GM21526 (cell line): ENCODE measurements at regions not wholly inside any gene's neighbourhood (a gene's known extent, or its start where the extent isn't known, plus 50 kb on each side); places are given as distances from the start of the nearest gene placed in this dataset.
"Not testable (repeated sequence)": the region's sequence is repeated elsewhere in the genome, so short reads cannot be mapped to it uniquely, and the experiment has no call there.

Experiments
- ATAC-seq: cut with Tn5 transposase; IDR thresholded peaks from one replicate; pipeline ENCODE4 v1.9.1; 2021; ENCODE audit warnings: moderate library complexity; ENCODE audit not compliant: unreplicated experiment, low FRiP score

- ATAC-seq = no peak
Measured at GRCh38 chr5:103389846-103390245, 131.3 kb downstream of the MACIR start.

- no peak for ATAC-seq
Measured at GRCh38 chr5:103389357-103389756, 130.8 kb downstream of the MACIR start.

DNA sequence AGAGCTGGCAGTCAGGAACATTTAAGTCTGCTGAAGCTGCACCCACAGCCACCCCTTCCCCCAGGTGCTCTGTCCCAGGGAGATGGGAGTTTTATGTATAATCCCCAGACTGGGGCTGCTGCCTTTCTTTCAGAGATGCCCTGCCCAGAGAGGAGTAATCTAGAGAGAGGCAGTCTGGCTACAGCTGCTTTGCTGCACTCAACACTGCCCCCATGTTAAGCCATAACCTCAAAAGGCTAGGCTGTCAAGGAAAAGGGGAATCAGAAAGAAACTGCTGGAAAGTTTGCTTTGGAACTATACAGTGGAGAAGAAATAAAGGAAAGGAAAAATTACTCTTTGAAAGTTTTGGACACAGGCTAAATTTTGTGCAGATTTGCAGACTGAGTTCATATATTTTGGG is 127.2 kb downstream of the MACIR start:
- no peak for ATAC-seq

GRCh38 chr5:103377638-103378037 is 119.1 kb downstream of the MACIR start:
- ATAC-seq = not testable (repeated sequence)

DNA sequence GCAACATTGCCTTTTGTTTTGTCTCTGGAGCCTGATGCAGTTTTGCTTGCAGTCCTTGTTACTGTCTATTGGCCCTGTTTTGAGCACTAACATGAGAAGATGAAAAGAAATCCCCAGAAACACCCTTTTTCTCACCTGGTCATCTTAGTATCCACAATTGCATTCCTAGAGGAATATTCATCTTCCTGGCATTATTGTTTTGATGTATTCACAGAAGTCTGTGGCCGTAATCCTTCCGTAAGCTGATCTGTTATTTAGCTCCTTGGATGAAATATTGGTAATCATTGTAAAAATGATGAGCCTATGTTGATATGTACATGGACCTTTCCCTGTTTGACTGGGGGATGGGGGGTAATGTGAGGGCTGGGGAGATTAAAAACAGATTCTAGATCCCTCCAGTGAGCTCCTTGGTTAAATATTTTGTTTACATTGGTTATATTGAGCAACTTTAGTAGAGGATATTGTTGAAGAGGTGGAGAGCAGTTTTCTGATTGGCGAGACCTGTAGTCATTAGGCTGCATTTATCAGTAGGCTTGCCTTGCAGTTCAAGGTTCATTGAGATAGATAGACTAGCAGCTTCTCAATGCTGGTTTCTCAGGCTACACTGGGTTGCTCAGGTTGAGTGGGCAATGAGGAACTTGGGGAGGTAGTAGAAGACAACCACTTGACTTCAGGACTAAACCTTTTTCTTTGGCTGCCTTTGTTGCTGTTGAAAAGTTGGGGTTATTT is 117.5 kb downstream of the MACIR start:
- no peak for ATAC-seq

GRCh38 chr5:103375350-103375749 is 116.8 kb downstream of the MACIR start:
- ATAC-seq = no peak

DNA sequence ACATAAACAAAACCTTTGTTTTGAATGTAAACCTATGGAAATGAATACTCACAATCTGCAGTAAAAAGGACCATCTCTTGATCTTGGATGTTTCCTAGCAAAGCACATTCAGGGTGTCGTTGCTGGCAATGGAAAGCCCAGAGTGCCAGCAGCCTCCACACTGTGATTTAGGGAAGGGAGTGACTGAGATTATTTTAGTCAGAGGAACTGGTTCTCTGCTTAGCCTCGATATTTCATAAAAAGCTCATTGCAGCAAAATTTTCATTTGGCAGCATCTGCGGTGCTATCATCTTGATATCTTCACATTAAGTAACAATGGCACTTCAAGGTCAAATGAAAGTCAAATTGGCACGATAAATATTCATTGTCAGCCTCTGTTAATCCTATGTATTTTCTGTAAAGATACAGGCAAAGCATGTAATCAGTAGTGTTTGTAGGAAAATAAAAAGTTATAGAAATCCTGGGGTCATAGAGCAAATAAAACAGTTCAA is 116.0 kb downstream of the MACIR start:
- no peak for ATAC-seq

- ATAC-seq = no peak
Measured at GRCh38 chr5:103373597-103374472, 115.3 kb downstream of the MACIR start.

- no peak for ATAC-seq
Measured at GRCh38 chr5:103371046-103371607, 112.6 kb downstream of the MACIR start.

DNA sequence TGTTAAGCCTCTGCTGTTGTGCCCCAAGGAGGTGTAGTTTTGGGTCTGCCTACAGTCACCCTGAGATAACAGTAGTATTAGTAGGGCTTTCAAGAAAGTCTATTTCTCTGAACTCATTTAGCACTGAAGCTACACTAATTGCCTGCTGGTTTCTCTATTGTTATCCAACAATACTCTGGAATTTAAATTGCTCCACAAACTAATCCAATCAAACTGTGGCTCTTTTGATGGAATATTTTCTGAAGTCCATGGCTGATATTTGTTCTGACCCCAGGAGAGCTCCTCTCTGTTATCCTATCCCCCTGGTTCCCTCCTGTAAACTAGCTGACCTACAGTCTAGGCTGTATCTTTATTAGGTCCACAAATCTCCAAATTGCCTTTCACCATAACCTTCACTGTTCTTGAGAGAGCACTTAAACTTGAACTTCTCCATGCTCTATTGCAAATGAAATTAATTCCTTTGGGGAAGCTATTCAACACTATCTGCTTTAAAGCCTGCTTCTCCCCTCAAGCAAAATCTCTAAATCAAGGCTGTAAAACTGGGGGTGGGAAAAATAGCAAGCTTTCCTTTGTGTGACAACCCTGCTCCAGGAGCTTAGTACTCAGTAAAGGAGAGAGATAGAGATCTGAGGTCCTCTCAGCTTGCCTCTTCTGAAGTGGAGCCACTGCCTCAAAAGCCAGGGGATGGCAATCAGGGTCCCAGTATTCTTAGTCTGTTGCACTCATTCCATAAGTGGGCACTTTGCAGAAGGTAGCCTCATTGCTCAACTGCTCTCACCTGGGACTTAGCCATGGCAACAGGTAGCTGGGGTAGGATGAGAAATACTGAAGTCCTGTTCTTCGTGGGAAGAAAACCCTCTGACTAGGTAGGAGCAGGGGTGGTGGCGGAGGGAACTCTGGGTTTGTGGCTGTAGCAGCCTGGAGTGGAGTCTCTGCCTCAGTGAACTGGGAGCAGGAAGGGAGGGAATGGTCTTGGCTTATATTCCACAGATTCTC is 110.9 kb downstream of the MACIR start:
- ATAC-seq = no peak

DNA sequence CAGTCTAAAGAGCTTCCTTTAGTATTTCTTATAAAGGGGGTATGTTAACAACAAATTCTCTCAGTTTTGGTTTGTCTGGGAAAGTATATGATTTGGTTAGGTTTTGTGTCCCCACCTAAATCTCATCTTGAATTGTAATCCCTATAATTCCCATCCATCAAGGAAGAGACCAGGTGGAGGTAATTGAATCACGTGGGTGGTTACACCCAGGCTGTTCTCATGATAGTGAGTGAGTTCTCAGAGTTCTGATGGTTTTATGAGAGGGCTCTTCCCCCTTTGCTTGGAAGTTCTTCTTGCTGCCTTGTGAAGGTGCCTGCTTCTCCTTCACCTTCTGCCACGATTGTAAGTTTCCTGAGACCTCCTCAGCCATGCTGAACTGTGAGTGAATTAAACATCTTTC is 109.1 kb downstream of the MACIR start:
- ATAC-seq = no peak

GRCh38 chr5:103366918-103367549 is 108.5 kb downstream of the MACIR start:
- no peak for ATAC-seq

DNA sequence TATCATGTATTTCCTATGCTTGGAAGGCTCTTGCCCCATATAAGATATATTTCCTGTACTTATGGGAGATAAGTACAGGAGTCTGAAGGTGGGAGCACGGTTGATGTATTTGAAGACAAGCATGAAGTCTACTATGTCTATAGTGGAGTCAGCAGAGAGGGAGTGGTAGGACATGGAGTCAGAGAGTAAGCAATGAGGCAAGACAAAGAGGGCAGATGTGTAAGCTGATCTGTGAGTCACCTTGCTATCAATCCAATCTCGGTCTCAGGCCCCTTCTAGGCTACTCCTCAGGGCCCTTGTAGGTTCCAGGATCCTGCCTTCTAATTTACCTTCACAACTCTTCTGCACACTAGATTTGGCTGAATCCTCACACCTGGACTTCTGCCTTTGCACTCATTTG is 105.5 kb downstream of the MACIR start:
- no peak for ATAC-seq

GRCh38 chr5:103362211-103362610 is 103.6 kb downstream of the MACIR start:
- ATAC-seq = no peak

GRCh38 chr5:103360475-103360874 is 101.9 kb downstream of the MACIR start:
- no peak for ATAC-seq

DNA sequence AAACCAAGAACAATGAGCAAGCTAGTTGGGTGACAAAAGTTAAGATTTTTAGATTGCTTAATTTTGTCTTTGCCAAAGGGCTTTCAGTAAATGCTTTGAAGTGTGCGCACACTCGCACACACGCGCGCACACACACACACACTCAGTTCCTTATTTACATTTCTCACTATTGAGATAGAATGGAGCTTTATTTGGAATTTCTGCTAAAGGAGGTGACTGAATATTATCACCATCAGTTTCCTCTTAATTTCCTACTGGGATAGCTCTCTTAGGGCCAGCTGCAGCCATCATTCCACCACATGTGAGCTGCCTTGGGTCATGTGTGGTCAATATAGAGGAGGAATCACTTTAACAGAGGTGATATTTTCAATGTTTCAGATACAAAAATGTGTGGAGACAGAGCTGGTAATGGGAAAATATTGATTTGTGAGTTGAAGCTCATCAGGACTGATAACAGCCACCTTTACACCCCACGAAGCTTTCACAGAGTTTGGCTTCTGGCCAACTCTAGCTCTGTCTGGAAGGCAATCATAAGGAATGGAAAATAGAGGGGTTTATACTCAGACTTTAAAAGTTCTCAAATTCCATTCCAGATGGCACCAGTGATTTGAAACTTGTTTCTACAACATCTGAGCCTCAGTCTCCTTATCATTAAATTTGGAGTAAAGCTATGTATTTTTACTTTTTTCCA is 99.9 kb downstream of the MACIR start:
- no peak for ATAC-seq

DNA sequence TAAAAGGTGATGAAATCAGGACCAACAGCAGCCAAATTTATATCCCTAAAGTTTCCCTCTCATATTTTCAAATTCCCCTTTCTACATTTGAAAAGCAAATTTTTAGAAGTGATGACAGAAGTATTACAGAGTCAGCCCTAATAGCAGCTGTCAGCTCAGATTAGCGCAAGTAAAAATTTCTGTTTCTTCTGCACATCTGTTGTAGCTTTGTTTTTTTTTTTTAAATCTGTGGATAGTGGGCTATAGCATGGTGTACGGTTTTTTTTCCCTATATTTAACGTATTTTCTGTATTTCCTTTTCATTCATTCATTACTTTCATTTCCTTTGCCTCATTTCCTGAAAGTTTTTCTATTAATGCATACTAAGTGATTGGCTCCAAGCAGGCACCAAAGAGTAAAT is 99.1 kb downstream of the MACIR start:
- no peak for ATAC-seq

DNA sequence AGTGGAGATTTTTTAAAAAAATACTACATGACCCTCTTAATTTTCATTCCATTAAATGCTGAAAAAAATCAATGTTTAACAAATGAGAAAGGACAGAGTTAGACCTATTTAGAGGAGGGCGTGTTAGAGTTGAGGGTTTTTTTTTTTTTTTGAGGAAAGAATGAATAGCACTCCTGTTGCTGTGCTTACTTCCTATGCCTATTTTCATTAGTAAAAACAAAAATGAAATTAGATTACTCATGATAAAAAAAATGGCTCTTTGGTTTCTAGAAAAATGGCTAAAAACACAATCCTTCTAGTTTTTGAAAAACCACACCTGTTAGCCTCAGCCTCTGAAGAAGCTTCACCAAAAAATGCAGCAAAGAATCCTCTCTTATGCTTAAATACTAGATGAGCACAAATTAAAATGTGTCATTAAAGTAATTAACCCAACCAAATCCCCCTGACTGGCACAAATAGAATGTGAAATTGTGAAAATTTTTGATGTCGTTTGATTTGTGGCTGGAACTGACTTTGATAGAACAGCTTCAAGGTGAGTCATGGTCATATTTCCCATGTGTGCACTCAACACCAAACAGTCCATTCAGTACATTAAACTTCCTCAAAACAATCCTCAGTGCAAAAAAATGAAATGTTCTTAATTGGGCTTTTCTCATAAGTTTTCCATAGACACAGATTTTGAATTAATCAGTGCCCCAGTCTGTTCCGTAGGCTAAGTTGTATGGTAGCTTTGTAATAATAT is 98.0 kb downstream of the MACIR start:
- no peak for ATAC-seq
